ENCODE measurements at regions not wholly inside any gene's neighbourhood (a gene's known extent, or its start where the extent isn't known, plus 50 kb on each side); places are given as distances from the start of the nearest gene placed in this dataset.

DNA sequence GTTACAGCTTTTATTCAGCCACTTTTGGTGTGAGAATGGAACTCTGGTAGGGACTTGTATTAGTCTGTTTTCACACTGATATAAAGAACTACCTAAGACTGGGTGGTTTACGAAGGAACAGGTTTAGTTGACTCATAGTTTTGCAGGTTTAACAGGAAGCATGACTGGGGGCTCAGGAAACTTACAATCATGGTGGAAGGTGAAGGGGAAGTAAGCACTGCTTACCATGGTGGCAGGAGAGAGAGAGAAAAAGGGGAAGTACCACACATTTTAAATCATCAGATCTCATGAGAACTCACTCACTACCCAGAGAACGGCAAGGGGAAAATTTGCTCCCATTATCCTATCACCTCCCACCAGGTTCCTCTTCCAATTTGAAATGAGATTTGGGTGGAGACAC lies 942.2 kb downstream of the PCDH17 start:
- 85 to 93% methylated on average over 2 of the region's 2 CpGs for WGBS, 2 donors (ENCODE audit: low coverage in 1 of 2)
- TF ChIP-seq POLR2AphosphoS5 (IDR thresholded peaks at IDR 0.05), result no peak
- TF ChIP-seq EP300 (IDR thresholded peaks at IDR 0.05), result no peak
- TF ChIP-seq, protein P1, sequence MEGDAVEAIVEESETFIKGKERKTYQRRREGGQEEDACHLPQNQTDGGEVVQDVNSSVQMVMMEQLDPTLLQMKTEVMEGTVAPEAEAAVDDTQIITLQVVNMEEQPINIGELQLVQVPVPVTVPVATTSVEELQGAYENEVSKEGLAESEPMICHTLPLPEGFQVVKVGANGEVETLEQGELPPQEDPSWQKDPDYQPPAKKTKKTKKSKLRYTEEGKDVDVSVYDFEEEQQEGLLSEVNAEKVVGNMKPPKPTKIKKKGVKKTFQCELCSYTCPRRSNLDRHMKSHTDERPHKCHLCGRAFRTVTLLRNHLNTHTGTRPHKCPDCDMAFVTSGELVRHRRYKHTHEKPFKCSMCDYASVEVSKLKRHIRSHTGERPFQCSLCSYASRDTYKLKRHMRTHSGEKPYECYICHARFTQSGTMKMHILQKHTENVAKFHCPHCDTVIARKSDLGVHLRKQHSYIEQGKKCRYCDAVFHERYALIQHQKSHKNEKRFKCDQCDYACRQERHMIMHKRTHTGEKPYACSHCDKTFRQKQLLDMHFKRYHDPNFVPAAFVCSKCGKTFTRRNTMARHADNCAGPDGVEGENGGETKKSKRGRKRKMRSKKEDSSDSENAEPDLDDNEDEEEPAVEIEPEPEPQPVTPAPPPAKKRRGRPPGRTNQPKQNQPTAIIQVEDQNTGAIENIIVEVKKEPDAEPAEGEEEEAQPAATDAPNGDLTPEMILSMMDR (IDR thresholded peaks at IDR 0.05), result no peak
- no peak for TF ChIP-seq POLR2A (IDR thresholded peaks at IDR 0.05)
- no peak for ATAC-seq
- Histone ChIP-seq H3K27ac (no peak overlapping the region), H3K4me1 (no peaks in the 10 kb centered on the region), H3K4me3 (no peak overlapping the region), H3K27me3 (no peaks in the 10 kb centered on the region), H3K36me3 (no peaks in the 10 kb centered on the region), H3K9me3 (peaks cover 0 to 25% (median 0%) of the 10 kb centered on the region in 3 donors)

DNA sequence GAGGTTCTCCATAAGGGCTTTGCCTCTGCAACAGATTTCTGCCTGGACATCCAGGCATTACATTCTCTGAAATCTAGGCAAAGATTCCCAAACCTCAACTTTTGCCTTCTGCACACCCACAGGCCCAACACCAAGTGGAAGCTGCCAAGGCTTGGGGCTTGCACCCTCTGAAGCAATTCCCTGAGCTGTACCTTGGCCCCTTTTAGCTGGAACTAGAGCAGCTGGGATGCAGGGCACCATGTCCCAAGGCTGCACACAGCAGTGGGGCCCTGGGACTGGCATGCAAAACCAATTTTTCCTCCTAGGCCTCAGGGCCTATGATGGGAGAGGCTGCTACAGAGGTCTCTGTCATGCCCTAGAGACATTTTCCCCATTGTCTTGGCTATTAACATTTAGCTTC lies 943.2 kb downstream of the PCDH17 start:
- TF ChIP-seq EP300 (IDR thresholded peaks at IDR 0.05) (no peak), POLR2AphosphoS5 (IDR thresholded peaks at IDR 0.05) (no peak), POLR2A (IDR thresholded peaks at IDR 0.05) (no peak)
- TF ChIP-seq, protein P1 (IDR thresholded peaks at IDR 0.05), result no peak
- H3K27me3 ChIP-seq, result no peaks in the 10 kb centered on the region
- H3K27ac ChIP-seq, result no peak overlapping the region
- no peaks in the 10 kb centered on the region for H3K36me3 ChIP-seq
- H3K4me3 ChIP-seq, result no peak overlapping the region
- no peak for ATAC-seq
- peaks cover 0 to 25% (median 0%) of the 10 kb centered on the region in 3 donors for H3K9me3 ChIP-seq
- no peaks in the 10 kb centered on the region for H3K4me1 ChIP-seq

DNA sequence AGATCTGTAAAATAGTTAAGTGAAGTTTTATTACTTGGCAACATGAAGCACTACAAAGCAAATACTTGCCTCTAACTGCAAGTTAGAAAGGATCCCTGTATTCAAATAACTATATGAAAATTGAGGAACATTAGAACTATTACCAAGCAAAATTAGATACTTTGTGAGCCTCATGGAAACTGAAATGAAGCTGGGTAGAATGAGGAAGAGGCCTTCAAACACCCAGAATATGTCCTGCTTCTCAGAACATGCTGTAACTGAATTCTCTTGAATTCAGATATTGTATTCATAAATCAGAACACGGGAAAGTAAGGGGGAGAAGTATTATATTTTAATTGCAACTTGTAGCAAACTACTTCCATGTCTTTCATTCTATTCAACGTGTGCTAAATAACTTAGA lies 947.9 kb downstream of the PCDH17 start:
- no peaks in the 10 kb centered on the region for H3K27me3 ChIP-seq
- H3K4me1 ChIP-seq, result no peaks in the 10 kb centered on the region
- H3K4me3 ChIP-seq, result no peak overlapping the region
- H3K9me3 ChIP-seq, result peaks cover 0 to 17% (median 0%) of the 10 kb centered on the region in 3 donors
- no peak for TF ChIP-seq POLR2AphosphoS5 (IDR thresholded peaks at IDR 0.05)
- TF ChIP-seq EP300 (IDR thresholded peaks at IDR 0.05), result no peak
- TF ChIP-seq, protein P1 (IDR thresholded peaks at IDR 0.05), result no peak
- TF ChIP-seq POLR2A (IDR thresholded peaks at IDR 0.05), result no peak
- H3K36me3 ChIP-seq, result no peaks in the 10 kb centered on the region
- H3K27ac ChIP-seq, result no peak overlapping the region
- WGBS, 2 donors (ENCODE audit: low coverage in 1 of 2), result 39 to 41% methylated on average over 2 of the region's 2 CpGs
- ATAC-seq, result no peak

DNA sequence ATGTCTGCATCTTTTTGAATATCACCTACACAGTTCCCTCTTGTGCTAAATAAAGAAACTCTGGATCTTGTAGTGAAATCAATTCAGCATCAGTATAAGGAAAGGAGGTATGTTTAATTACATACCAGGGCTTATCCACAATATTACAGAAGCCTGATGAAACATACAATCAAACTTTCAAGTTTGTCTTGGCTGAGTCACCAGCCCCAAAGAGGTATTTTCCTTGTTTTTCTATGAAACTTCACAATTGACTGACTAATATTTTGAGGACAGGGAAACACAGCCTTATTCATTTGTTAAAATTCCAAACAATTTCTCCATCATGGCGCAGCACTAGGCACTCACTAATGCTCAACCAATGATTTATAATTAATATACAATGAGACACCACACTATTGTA lies 952.4 kb downstream of the PCDH17 start:
- 94% methylated on average over 1 of the region's 1 CpG; no CpG with 5 or more reads in 1 of the 2 donors for WGBS, 2 donors (ENCODE audit: low coverage in 1 of 2)
- Histone ChIP-seq H3K36me3 (no peaks in the 10 kb centered on the region), H3K4me3 (no peak overlapping the region), H3K9me3 (no peaks in the 10 kb centered on the region), H3K27me3 (no peaks in the 10 kb centered on the region), H3K27ac (no peak overlapping the region), H3K4me1 (no peaks in the 10 kb centered on the region)
- no peak for ATAC-seq
- TF ChIP-seq POLR2A (IDR thresholded peaks at IDR 0.05), result no peak
- TF ChIP-seq, protein P1 (IDR thresholded peaks at IDR 0.05), result no peak
- no peak for TF ChIP-seq POLR2AphosphoS5 (IDR thresholded peaks at IDR 0.05)
- TF ChIP-seq EP300 (IDR thresholded peaks at IDR 0.05), result no peak

DNA sequence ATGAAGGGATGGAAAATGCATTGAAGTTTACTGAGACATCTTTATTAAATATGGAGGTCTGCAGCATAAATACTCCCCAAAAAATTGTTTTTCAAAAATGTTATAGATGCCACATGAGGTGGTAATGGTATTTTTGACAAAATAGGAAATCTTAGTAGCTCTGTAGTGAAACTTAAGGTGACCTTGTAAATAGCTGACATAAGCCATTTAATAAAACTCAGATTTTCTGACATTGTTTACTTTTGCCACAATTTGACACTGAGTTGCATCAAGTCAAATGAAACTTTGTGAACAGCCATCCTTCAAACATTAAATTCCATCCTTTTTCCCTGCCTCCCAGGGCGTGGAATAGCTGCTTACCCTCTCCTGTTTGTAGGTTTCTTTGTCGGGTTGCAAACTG lies 953.1 kb downstream of the PCDH17 start:
- 73 to 100% methylated on average over 1 to 2 of the region's 2 CpGs for WGBS, 2 donors (ENCODE audit: low coverage in 1 of 2)
- H3K27me3 ChIP-seq, result no peaks in the 10 kb centered on the region
- H3K4me1 ChIP-seq, result no peaks in the 10 kb centered on the region
- no peak overlapping the region for H3K4me3 ChIP-seq
- no peak overlapping the region for H3K27ac ChIP-seq
- no peak for ATAC-seq
- H3K36me3 ChIP-seq, result no peaks in the 10 kb centered on the region
- H3K9me3 ChIP-seq, result no peaks in the 10 kb centered on the region
- TF ChIP-seq, protein P1 (IDR thresholded peaks at IDR 0.05), result no peak
- TF ChIP-seq POLR2A (IDR thresholded peaks at IDR 0.05) (no peak), EP300 (IDR thresholded peaks at IDR 0.05) (no peak)

All from gastroesophageal sphincter (tissue), 4 donors.